Vagina (tissue), 2 donors: ENCODE measurements at regions not wholly inside any gene's neighbourhood (a gene's known extent, or its start where the extent isn't known, plus 50 kb on each side); places are given as distances from the start of the nearest gene placed in this dataset.

Experiments
- DNase-seq, 2 donors: peaks; one replicate each; pipeline ENCODE4 v3.0.0-alpha.2; 2017; ENCODE audit errors: extremely low spot score in 2 of 2
- H3K27ac ChIP-seq: fragments of 200-600 bp; sonication (generic); one replicate; pipeline ENCODE4 v1.5.1; 2019
- H3K27me3 ChIP-seq: fragments of 200-600 bp; sonication (generic); one replicate; pipeline ENCODE4 v1.5.1; 2019
- H3K36me3 ChIP-seq, 2 donors: fragments of 200-600 bp; sonication (generic); one replicate each; pipeline ENCODE4 v1.5.1; 2017 to 2019
- H3K4me1 ChIP-seq: fragments of 200-600 bp; sonication (generic); one replicate; pipeline ENCODE4 v1.5.1; 2019
- H3K4me3 ChIP-seq, 2 donors: fragments of 200-600 bp; sonication (generic); 1 replicate in 1 of 2; 2 replicates in 1 of 2; pipeline ENCODE4 v1.5.1; 2016 to 2019
- H3K9me3 ChIP-seq: fragments of 200-600 bp; sonication (generic); one replicate; pipeline ENCODE4 v1.5.1; 2019
- CTCF ChIP-seq, 3 experiments: fragments of 450-650 bp in 2 of 3; fragments of 200-600 bp in 1 of 3; sonication (generic) in 1 of 3; IDR thresholded peaks; one replicate each; pipeline ENCODE4 v1.5.1; 2017 to 2019; ENCODE audit warnings: antibody characterized with exemption in 3 of 3, mild to moderate bottlenecking in 2 of 3, moderate library complexity in 2 of 3
- POLR2A ChIP-seq, 2 donors: fragments of 450-650 bp; IDR thresholded peaks; one replicate each; pipeline ENCODE4 v1.6.1; 2017; ENCODE audit warnings: antibody characterized with exemption in 2 of 2, mild to moderate bottlenecking in 2 of 2, moderate library complexity in 2 of 2
- POLR2AphosphoS5 ChIP-seq, 2 donors: sonication (generic); formaldehyde crosslinking; IDR thresholded peaks; one replicate each; pipeline ENCODE4 v1.9.0; 2017; ENCODE audit warnings: antibody characterized with exemption in 2 of 2, mild to moderate bottlenecking in 2 of 2, low read depth in 1 of 2; ENCODE audit not compliant: insufficient read depth in 1 of 2
- intact Hi-C: fragments of 100-400 bp; cut with DNase I; formaldehyde crosslinking; loops from one replicate; pipeline ENCODE4 v1.15.1; 2023

- intact Hi-C loops = no loop called here
- Histone ChIP-seq H3K4me1 (no peaks in the 10 kb centered on the region), H3K27me3 (no peaks in the 10 kb centered on the region), H3K4me3 (no peak overlapping the region), H3K27ac (no peak overlapping the region), H3K9me3 (no peaks in the 10 kb centered on the region), H3K36me3 (no peaks in the 10 kb centered on the region)
- no peak for DNase-seq
- TF ChIP-seq CTCF (IDR thresholded peaks at IDR 0.05) (no peak), POLR2AphosphoS5 (IDR thresholded peaks at IDR 0.05; ENCODE audit: insufficient read depth in 1 of 2, low read depth in 1 of 2) (no peak)
Observed at GRCh38 chr7:45456747-45457524, 117.2 kb upstream of the ADCY1 start.

- no peaks in the 10 kb centered on the region for H3K36me3 ChIP-seq
- no peak overlapping the region for H3K4me3 ChIP-seq
- H3K27ac ChIP-seq = no peak overlapping the region
- no peaks in the 10 kb centered on the region for H3K4me1 ChIP-seq
- no peaks in the 10 kb centered on the region for H3K27me3 ChIP-seq
- DNase-seq = no peak
- intact Hi-C loops = no loop called here
- no peaks in the 10 kb centered on the region for H3K9me3 ChIP-seq
- TF ChIP-seq POLR2A (IDR thresholded peaks at IDR 0.05) (no peak), POLR2AphosphoS5 (IDR thresholded peaks at IDR 0.05; ENCODE audit: insufficient read depth in 1 of 2, low read depth in 1 of 2) (no peak), CTCF (IDR thresholded peaks at IDR 0.05) (no peak)
Observed at GRCh38 chr7:45457591-45457990, 116.6 kb upstream of the ADCY1 start.

- no peak for DNase-seq
- Histone ChIP-seq H3K27ac (no peak overlapping the region), H3K36me3 (no peaks in the 10 kb centered on the region), H3K9me3 (no peaks in the 10 kb centered on the region), H3K4me1 (no peaks in the 10 kb centered on the region), H3K4me3 (no peak overlapping the region), H3K27me3 (no peaks in the 10 kb centered on the region)
- TF ChIP-seq POLR2A (IDR thresholded peaks at IDR 0.05) (no peak), POLR2AphosphoS5 (IDR thresholded peaks at IDR 0.05; ENCODE audit: insufficient read depth in 1 of 2, low read depth in 1 of 2) (no peak), CTCF (IDR thresholded peaks at IDR 0.05) (no peak)
- intact Hi-C loops = no loop called here
Observed at GRCh38 chr7:45459476-45459875, 114.7 kb upstream of the ADCY1 start.

DNA sequence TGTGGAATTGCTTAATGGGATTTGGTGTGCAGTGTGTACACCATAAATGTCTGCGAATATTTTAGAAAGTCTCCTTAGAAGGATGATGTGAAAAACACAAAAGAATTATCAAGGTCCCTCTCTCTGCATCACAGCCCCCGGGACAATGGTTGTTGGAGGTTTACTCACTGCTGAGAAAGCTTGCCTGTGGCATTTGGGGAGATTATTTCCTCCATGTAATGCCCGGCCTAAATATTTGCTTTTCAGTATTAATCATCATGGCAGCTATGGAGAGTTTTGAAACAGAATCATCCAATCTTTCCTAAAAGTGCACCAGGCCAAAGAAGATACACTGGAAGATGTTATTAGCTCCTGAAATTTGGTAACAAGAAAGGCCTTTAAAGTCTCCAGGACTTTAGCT, 113.8 kb upstream of the ADCY1 start:
- no peak for TF ChIP-seq POLR2AphosphoS5 (IDR thresholded peaks at IDR 0.05; ENCODE audit: insufficient read depth in 1 of 2, low read depth in 1 of 2)
- no peak for TF ChIP-seq CTCF (IDR thresholded peaks at IDR 0.05)
- TF ChIP-seq POLR2A (IDR thresholded peaks at IDR 0.05) = no peak
- no peaks in the 10 kb centered on the region for H3K9me3 ChIP-seq
- H3K27ac ChIP-seq = no peak overlapping the region
- DNase-seq = no peak
- no peak overlapping the region for H3K4me3 ChIP-seq
- no peaks in the 10 kb centered on the region for H3K4me1 ChIP-seq
- H3K27me3 ChIP-seq = no peaks in the 10 kb centered on the region
- no peaks in the 10 kb centered on the region for H3K36me3 ChIP-seq
- intact Hi-C loops = no loop called here

DNA sequence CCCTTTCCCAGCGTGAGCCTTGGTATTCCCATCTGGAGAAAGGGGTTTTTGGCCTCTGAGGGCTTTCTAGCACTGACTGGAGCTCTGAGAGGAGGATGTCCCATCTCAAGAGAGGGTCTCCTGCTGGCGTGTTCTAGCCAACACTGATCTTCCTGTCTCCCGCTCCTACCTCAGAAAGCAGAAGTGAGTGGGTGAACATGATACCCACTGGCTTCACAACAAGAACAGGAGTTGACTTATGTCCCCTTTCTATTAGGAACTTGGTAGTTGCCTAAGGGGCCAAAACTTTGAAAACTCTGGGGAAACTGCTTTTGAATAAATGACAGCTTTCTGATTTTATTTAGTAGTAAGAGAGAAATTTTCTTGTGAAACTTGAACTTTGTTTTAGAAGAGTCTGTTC, 113.1 kb upstream of the ADCY1 start:
- intact Hi-C loops = no loop called here
- no peak for TF ChIP-seq CTCF (IDR thresholded peaks at IDR 0.05)
- TF ChIP-seq POLR2A (IDR thresholded peaks at IDR 0.05) = no peak
- no peak for TF ChIP-seq POLR2AphosphoS5 (IDR thresholded peaks at IDR 0.05; ENCODE audit: insufficient read depth in 1 of 2, low read depth in 1 of 2)
- Histone ChIP-seq H3K36me3 (no peaks in the 10 kb centered on the region), H3K9me3 (no peaks in the 10 kb centered on the region), H3K4me3 (no peak overlapping the region), H3K4me1 (no peaks in the 10 kb centered on the region), H3K27me3 (no peaks in the 10 kb centered on the region), H3K27ac (no peak overlapping the region)
- DNase-seq = no peak
